ENCODE measurements at regions not wholly inside any gene's neighbourhood (a gene's known extent, or its start where the extent isn't known, plus 50 kb on each side); places are given as distances from the start of the nearest gene placed in this dataset.

DNA sequence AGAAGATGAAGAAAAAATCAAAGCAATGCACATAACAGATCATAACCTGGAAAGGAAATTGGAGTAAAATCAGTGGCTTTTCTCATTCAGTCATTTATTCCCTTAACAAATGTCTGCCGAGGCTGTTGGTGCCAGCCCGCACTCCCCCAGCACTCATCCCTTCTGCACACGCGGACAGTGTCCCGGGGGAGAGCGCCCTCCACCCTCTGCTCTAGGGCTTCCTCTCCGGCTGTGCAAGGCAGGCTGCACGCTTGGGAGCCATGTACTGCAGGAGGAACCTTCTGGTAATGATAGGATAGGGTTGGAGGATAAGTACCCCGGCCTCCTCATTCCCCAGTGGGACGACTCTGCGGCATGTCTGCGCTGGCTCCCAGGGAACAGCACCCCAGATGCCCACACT, 134.5 kb downstream of the PAX1 start:
- DNase-seq (ENCODE audit: low read depth) = no peak

DNA sequence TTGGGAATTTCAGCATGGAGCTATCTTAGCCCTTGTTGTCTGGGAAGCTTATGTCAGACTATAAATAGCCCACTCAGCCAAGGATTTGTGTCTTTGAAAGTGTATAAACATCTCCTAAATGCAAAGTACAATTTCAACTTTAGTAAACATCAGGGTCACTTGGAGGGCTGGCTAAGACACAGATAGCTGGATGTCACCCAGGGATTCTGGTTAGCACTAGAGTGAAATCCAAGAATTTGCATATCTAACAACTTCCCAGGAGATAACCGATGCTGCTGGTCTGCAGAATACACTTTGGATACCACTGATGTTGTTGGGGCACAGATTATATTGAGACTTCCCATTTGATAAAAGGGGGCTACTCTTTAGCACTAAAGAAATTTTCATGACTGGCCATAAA, 130.9 kb downstream of the PAX1 start:
- no peak for DNase-seq (ENCODE audit: low read depth)

DNA sequence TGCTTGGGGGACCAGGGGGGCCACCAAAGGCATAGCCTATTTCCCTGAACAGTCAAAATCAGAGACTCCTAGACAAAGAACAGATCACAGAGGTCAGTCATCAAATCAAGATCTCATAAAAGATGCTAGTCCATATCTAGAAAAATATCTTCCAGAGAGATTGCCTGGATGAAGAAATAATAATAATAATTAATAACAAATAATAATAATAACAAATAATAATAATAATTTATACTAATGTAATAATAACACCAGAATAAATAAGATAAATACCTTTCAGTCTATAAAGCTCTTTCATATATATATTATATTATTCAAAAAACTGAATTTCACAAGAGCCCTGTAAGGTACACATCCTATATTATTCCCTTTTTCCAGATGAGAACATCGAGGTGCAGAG, 129.6 kb downstream of the PAX1 start:
- DNase-seq (ENCODE audit: low read depth) = no peak

DNA sequence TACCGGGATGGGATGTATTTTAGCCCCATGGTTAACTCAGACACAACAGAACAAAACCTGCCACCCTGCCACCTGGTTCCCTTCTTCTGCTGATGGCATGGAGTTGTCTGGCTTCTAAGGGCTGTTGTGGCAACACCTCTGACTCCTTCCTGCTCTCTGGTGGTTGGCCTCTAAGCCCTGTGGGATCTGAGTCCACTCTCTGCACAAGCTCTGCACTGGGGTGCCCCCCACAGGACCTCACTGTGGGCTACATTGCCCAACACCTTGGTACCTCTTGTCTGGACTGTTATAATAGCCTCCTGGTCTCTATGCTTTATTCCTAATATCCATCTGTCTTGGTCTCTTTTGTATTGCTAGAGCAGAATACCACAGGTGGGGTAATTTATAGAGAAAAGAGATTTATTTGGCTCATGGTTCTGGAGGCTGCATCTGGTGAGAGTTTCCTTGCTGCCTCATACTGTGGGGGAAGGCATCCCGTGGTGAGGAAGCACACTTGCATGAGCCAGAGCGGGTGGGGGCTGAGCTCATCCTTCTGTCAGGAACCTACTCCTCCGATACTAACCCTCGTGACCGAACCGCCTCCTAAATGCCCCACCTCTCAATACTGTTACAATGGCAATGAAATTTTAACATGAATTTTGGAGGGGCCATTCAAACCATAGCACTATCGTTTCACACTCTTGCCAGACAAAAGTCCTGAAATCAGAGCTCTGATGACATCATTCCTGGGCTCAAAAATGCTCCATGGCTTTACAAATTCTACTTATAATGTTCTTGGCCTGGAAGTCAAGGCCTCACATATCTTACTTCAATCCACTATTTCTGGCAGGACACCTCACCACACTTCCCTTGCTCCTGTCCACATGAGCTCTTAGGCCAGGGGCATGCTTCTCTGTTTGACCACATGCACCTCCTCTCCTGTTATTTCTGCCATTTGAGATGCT, 127.2 kb downstream of the PAX1 start:
- DNase-seq (ENCODE audit: low read depth) = no peak

DNA sequence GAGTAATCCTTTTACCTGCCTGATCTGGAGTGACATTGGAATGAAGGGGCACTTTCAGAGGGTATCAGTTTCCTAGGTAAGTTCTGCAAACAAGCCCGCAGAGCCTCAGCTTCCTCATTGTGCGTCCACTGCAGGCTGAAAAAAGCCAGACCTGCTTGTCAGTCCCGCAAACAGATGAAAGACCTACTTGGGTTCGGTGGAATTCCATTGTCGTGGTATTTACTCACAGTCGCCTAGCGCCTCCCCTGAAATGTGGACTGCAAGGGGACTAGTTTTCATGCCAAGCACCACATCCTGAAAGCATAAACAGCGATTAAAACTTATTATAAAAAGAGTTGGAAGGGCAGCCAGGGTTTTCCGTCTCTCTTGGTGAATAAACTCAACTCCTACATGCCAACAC, 121.5 kb downstream of the PAX1 start:
- no peak for DNase-seq (ENCODE audit: low read depth)

DNA sequence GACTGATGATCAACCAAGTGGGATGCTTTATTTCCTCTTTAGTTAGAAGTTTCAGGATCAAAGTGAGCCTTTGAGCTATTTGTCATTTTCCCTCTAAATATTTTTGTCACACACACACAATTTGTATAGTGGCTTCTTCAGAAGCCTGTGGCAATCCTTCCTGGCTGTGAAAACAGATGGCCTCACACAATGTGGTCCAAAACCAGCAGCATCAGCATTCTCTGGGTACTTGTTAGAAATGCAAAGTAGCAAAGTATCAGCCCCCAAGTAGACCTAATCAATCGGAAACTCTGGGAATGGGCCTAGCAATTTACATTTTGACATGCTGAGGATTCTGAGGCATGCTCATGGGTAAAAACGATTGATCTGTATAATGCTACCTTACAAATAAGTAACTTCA, 115.9 kb downstream of the PAX1 start:
- no peak for DNase-seq (ENCODE audit: low read depth)

DNA sequence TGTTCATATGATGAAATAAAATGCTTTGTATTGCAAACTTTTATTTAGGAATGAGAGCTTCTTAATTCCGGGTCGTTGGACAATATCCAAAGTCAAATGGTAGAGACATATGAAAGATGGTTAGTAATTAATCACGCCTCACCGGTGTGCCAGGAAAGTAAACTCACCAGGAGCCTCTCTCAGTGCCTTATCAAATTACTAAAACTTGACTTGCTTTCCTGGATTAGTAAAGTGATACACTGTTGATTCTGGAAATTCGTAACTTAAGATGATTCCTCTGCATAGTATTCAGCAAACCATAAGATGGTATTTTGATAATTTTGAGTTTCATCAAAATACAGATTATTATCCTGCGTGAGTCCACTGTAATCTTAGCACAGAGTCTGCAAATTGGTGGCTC, 115.2 kb downstream of the PAX1 start:
- DNase-seq (ENCODE audit: low read depth) = no peak

DNA sequence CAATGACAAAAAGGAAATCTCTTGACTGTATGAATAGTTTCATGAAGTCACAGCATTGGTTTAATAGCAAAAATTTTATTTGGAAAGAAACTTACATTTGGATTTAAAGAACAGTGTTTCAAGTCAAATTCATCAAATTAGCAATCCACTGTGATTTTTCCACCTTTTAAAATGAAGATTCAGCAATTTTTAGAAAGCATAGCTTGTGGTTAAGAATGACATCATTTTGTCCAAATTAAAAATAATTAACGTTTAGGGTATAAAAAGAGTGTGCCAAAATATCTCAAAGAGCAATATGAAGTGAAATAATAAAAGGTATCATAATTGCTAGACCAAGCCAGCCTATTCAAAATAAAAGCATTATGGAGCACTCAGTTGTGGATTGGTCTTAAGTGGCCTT, 114.6 kb downstream of the PAX1 start:
- no peak for DNase-seq (ENCODE audit: low read depth)

DNA sequence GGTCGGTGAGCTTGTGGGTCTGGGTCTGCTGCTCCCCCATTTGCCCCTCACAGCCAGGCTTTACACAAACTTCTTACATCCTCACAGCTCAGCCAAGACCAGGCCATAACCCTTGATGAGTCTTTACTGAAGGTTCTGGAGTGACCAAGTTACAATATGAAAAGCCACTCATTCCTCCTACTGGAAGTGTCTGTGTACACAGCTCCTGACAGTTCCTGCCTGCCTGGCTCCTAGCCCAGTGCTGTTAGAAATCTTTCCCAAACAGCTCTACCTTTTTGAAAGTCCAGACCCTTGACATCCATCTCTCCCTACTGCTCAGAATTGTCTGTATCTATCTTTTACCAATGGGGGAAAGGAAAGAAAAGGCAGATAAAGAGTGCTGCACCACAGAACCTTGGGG, 106.9 kb downstream of the PAX1 start:
- DNase-seq (ENCODE audit: low read depth) = no peak

DNA sequence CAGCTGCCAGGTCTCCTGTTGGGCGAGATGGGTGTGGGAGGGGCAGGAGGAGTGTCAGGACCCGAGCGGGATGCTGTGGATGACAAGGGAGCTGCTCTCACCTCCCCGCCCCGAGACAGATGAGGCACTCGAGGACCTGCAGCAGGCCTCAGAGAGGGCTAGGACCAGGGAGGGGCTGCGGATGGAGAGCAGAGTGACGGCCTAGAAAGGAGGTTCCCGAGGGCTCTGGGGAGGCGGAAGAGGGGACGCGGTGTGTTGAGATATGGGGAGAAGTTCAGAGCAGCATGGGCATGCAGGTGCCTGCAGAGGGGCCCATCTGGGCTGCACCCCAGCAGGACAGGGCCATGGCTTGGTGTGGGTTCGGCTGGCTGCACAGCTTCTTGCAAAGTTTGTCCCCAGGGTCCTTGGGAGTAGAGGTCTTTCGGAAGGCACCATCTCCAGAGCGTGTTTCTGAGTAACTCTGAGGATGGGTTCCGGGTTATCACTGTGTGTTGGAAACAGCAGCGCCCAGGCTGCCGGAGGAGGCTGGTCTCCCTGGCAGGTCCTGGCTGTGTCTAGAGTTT, 104.6 kb downstream of the PAX1 start:
- no peak for DNase-seq (ENCODE audit: low read depth)

DNA sequence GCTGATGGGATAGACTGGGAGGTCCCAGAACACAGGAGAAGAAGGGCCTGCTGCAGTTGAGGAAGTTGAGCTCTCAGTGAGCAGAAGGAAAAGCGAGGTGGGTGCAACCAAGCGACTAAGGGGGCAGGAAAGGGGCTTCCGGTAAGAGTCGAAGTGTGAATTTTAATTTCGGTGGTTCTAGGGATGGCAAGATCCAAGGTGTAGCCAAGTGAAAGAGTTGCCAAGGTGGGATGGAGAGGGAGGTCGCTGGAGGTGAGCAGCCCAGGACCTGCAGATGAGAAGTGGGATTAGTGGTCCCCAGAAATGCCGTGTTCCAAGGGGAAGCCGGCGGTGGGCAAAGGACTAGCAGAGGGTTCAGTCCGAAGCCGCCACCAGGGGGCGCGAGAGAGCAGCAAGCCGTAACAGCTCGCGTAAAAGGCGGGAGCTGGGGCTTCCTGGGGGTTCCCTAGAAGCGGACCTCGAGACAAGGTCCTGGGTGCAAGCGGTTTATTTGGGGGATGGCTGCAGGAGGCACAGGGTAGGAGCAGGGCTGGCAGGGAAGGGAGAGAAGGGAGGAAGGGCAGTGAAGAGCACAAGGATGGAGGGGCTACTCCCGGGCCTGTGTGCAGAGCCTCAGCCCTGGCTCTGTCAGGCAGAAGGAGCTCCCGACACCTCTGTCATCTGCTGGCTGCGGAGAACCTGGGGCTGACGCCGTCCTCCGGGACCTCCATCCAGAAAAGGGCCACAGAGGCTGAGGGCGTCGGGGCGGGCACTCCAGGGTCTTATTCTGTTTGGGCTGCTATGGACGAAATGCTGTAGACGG, 103.6 kb downstream of the PAX1 start:
- no peak for DNase-seq (ENCODE audit: low read depth)

DNA sequence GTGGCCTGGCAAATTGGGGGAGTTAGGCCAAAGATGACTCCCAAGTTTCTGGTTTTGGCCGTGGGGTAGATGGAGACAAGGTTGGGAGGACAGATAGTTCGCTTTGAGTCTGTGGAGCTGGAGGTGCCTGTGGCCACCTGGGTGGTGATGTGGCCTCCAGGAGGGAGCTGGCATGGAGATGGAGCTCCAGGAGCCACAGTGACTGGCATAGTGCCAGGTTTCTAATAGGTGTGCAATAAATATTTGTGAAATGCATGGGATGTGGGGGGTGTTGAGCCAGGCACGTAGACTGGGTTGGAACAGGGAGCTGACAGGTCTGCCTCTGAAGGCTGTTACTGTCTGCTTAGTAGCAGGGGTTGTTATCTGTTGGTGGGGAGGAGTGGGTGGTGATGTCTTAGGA, 102.7 kb downstream of the PAX1 start:
- no peak for DNase-seq (ENCODE audit: low read depth)

DNA sequence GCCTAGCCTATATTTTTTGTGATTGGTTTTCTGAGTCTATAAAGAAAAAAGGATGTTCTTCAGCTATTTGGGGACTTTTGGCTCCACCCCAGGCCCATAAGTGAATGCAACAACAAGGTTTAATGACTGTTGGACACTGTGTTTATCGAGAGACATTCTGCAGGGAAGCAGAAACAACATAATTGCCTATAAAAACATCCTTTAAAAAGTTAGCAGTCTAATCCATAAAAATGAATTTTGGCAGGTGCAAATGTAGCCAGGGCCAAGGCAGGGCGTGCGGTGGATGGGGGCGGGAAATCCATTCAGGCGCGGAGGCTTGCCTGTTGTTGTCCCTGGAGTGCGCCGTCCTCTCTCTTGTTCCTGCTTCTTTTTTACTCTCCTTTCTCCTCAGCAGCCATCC, 99.3 kb downstream of the PAX1 start:
- DNase-seq (ENCODE audit: low read depth) = no peak

DNA sequence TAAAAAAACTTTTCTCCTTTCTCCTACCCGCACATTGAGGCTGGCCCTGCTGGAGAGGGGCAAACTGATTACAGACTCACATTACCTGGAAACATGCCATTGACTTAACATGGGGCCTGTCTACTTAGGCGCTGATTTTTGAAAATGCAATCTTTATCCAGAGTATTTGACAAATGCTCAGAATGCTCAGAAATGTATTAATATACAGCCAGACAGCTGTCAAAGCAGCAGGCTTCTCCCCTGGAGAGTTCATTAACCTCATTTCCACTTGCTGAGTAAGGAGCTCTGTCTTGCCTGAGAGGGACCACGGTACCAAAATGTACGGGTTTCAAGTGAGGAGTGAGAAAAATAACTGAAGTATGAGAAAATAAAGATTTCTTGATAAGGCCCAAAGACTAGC, 95.7 kb downstream of the PAX1 start:
- DNase-seq (ENCODE audit: low read depth) = no peak

DNA sequence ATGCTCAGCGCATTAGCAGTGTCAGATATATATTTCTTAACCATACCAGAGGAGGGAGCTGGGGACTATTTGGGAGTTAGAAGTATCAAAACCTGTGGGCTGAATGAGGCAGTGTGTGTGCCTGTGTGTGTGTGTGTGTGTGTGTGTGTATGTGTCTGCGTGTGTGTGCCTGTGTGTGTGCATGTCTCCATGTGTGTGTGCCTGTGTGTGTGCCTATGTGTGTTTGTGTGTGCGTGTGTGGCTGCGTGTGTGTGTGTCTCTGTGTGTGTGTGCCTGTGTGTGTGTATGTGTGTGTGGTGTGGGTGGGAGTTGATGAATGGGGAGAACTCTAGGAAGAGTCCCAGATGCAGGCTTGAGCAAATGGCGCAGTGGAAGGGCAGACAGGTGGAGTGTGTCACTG, 92.9 kb downstream of the PAX1 start:
- DNase-seq (ENCODE audit: low read depth) = no peak

DNA sequence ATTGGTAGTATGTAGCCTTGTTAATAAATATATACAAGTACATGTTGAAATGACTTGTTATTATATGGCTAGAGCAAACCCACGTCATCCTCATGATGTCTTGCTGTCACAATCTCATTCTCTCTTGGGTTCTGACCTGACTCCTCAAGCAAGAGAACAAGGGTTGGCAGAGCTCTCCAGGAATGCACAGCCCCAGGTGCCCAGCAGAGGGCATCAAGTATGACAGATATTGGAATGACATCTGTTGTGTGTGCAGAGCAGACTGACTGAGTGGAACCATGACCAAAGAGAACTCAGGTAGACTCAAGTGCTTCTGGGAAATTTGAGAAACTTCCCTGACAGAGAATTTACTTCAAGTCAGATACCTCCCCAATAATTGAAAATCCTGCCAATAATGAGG, 90.6 kb downstream of the PAX1 start:
- no peak for DNase-seq (ENCODE audit: low read depth)

DNA sequence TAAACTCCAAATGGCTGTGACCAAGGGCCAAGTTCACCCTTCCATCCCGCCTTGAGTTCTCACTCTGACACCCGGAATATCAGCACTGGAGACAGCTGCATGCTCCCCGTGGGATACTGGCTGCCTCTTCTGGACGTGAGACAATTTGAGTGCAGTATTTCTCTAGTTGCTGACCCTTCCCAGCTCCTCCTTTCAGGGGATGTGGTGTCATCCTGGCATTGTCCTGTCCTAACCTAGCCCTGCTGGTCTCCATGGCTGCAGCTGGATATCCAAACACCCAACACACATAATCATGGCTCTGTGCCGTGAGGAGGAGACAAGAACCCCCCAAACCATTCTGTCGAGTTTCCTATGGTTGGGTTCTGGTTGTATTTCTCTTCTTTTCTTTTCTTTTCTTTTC, 82.6 kb downstream of the PAX1 start:
- no peak for DNase-seq (ENCODE audit: low read depth)

DNA sequence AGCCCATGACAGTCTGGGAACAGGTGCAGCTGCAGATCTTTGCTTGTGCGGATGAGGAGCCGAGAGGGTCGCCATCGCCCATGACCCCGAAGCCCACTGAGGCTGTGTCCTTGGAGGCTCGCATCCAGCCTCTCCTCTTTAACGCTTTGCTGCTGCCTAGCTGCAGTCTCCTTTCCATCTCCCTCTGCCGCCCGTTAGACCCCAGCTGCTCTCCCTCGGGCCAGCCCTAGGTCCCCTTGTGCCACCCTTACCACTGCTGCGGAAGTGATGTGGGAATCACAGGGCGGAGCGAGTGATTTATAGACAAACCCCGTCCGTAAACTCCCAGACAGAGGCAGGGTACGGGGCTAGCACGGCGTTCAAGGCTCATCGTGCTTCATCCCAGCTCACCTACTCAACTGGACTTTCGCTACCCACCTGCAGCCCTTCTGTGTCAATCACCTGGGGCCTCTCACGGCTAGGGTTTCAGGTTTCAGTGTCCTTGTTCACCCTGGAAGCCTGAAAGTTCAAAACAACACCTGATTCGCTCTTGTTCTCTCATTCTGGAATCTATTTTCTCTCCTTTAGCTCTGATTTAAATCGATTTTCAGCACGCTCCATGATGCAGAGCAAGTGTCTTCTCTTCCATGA, 76.1 kb downstream of the PAX1 start:
- no peak for DNase-seq (ENCODE audit: low read depth)

DNA sequence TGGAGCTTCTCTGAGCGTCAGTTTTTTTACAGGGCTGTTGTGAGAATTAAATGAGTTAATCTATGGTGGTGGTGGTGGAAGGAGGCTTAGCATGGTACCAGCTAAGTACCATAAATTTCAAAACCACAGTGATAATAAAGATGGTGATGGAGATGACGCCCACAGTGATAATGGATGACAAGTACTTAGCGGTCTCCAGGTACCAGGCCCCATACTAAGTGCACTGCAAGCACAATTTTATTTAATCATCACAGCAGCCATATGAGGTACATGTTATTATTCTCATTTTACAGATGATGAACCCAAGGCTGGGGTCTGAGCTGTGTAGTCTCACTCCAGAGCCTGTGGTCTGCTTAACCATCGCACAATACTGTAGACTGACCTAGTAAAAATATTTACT, 75.1 kb downstream of the PAX1 start:
- DNase-seq (ENCODE audit: low read depth) = no peak
